PC-9 (cell line): ENCODE measurements at regions not wholly inside any gene's neighbourhood (a gene's known extent, or its start where the extent isn't known, plus 50 kb on each side); places are given as distances from the start of the nearest gene placed in this dataset.

Source experiments
- CTCF ChIP-seq: fragments of 200-600 bp; sonication (generic); conservative IDR thresholded peaks from 2 replicates; pipeline ENCODE4 v1.6.1; 2017; ENCODE audit warnings: mixed run types, antibody characterized with exemption, mild to moderate bottlenecking, moderate library complexity
- EZH2 ChIP-seq: fragments of 200-600 bp; sonication (generic); IDR thresholded peaks from 2 replicates; pipeline ENCODE4 v1.8.0; 2017; ENCODE audit warnings: antibody characterized with exemption, low read depth

GRCh38 chr6:113385020-113385431 is 472.1 kb upstream of the MARCKS start:
- no peak for TF ChIP-seq CTCF
- no peak for TF ChIP-seq EZH2
